Kidney capillary endothelial cell (primary cell): ENCODE measurements at regions not wholly inside any gene's neighbourhood (a gene's known extent, or its start where the extent isn't known, plus 50 kb on each side); places are given as distances from the start of the nearest gene placed in this dataset.
A peak's percentile ranks its signal among the peaks of the same experiment; 100 is the strongest.

ENCODE experiments used
- DNase-seq: peaks from one replicate; pipeline ENCODE4 v3.0.0-alpha.2; 2018; ENCODE audit warnings: low spot score

DNA sequence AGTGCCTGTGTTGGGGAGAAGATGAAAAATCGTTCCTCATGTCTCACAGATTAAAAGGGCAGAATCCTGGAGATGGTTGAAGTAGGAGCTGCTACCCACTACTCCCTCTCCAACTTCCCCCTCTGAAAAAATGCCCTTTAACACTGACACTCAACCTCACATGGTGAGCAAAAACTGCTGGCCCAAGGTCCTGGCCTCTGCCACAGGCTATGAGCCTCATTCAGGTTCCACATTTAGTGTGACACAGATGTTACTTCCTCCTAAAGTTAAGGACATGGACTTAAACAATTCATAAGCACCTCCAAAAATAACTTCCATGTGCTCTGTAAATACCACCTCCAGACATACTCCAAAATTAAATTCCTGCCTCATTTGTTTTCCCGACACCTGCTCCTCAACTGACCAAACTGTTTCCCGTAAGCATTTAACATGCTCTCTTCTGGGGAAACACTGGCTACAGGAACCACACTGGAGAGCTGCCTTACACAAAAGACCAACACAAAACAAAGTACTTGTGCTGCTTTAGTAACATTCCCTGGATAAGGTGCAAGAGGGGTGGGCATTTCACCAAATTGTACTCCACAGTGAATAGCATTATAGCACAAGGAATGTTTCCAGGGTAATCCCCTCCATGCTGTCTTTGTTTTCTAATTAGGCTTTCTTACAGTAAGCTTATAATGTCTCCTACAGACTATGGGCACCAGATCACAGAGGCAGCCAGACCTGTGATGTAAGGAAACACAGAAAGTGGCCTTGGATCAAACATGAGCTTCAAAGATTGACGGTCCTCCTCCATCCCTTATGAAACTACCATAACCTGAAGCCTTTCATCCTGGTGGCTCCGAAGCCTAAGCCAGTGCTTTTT lies 57.0 kb downstream of the PHLDA1 start:
- DNase-seq, result no peak

DNA sequence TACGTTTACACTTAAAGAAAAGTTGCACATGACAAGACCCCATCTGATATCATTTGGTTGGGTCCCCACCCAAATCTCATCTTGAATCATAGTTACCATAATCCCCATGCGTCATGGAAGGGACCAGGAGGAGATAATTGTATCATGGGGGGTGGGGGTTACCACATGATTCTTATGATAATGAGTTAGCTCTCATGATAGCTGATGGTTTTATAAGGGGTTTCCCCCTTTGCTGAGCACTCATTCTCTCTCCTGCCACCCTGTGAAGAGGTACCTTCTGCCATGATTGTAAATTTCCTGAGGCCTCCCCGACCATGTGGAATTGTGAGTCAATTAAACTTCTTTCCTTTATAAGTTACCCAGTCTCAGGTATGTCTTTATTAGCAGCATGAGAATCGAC lies 60.3 kb downstream of the PHLDA1 start:
- no peak for DNase-seq

DNA sequence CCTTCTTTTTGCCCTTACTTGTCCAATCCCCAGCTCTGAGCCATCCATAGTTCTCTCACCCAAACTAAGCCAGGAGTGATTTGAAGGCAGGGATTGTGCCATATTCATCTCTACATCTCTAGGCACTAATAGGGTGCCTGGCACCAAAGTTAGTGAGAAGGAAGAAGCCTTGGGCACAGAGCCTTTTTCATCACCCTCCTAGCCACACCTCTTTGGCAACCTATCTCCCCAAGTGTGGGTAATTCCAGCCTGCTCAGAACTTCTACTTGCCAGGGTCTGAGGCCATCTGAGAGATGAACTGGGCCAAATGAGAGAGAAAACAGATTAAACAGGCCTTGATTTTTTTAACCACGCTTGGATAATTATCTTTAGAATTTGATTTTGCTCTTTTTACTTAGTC lies 61.3 kb downstream of the PHLDA1 start:
- DNase-seq, result no peak

DNA sequence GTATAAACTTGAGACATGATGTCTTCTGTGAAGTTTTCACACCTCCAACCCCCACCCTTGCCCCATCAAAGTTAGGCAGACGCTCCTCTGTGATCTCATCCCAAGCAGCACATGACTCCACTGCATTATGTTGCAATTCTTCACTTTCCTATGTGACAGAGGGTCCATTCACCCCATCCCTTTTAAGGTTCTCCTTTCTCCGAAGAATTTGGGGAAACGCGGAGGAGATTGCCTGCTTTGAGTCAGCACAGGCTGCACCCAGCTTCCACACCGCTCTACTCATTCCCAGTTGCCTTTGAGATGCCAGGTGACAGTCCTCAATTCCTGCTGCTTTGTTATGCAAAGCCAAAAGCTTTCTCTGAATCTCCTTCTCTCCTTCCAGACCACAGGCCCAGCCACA lies 61.8 kb downstream of the PHLDA1 start:
- DNase-seq, result no peak

DNA sequence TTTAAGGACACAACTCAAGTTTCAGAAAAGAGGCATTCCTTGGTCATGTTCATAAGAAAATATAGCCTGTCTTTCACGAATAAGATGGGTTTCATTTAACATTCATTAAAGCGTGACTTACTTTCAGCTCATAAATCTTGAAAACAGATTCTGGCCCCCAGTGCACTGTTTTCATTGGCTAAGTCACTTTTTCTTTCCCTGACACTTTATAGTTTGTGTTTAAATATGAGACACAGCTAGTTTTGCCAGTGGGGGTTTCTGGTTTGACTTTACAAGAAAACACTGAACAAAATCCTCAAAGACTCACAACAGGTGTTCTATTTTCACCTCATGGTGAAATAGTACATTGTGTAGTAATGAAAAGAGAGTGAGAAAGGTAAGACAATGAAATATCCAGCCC lies 65.9 kb downstream of the PHLDA1 start:
- DNase-seq, result no peak

DNA sequence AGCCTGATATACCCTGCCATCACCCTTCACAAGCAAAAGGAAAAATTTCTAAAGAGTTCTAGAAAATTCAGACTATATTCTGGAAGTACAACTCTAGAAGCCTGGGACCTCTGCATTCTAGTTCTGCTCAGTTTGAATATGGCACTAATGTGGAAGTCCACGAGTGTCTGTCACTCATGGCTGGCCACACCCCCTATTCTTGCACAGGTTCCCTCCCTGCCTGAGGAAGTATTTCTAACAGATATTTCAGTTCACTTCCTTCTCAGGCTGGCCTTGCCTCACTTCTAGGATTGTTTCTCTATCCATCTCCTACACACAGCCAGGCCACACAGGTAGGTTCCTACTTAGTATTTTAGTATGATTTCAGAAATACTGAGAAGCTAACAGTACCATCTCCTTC lies 67.4 kb downstream of the PHLDA1 start:
- DNase-seq, result no peak

DNA sequence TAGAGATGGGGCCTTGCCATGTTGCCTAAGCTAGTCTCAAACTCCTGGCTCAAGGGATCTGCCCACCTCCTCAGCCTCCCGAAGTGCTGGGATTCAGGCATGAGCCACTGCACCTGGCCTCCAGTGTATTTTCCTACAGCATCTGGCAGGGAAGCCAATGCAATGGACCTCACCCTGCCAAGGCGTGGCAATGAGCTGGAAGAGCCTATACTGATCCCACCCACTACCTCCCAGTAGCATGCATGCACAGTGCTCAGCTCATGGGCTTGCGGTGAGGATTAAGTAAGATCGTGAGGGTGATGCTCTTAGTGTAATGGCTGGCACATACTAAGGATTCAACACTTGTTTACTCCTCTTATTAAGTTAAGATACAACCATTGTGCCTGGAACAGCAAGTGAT lies 69.7 kb downstream of the PHLDA1 start:
- DNase-seq, result no peak

DNA sequence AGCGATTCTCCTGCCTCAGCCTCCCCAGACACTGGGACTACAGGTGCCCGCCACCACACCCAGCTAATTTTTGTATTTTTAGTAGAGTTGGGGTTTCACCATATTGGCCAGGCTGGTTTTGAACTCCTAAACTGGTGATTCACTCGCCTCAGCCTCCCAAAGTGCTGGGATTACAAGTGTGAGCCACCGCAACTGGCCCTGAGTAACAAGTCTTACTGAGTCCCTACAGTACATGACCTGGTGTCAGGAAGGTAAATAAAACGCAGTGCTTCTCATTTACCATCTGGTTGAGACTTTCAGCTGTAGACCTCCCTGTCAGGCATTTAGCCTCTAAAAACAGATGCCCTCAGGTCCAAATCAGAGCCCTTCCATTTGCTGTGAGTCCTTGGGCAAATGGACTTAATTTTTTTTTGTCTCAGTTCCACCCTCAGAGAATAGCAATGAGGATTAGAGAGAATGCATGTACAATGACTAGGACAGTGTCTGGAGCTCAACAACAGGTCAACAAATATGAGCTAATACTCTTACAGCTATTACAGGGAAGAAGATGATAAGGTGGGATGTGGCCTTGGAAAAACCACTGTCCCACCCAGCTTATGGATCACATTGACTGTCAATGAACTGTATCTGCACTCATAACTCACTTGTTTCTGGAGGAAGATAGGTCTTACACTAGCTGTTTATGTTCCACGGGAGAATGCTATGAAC lies 70.5 kb downstream of the PHLDA1 start:
- no peak for DNase-seq

DNA sequence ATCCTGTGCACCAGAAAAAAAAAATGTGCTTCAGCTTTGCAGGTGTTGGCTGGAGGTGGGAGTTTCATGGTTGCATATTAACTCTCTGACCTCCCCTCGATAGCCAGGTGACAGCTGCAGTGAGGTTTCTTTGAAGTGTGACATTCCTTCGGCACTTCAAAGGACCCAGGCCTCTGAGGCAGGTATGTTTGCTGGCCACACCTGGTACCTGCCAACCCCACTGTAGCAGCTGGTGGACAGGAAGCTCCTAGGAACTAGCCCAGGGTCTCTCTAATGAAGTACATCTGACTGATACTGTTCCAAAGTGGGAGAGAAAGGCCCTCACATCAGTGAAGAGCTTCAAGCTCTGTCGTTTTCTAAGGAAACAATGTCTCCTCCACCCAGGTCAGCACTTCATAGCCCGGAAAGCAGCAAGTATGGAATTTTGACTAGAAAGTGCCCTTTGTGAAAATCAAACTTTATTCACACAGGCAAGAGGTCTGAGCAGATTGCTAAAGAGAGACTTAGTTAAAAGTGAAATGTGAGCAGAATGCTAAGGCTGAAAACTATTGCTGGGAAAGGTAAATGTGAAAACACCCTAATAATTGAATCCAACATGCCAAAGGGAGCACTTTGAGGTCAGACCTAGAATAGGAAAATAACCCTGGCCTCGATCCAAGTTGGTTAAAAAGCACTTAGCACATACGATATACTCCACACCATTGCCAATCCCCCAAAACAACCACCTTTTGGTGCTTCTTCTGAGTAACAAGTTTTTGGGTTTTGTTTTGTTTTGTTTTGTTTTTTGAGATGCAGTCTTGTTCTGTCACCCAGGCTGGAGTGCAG lies 71.3 kb downstream of the PHLDA1 start:
- no peak for DNase-seq

DNA sequence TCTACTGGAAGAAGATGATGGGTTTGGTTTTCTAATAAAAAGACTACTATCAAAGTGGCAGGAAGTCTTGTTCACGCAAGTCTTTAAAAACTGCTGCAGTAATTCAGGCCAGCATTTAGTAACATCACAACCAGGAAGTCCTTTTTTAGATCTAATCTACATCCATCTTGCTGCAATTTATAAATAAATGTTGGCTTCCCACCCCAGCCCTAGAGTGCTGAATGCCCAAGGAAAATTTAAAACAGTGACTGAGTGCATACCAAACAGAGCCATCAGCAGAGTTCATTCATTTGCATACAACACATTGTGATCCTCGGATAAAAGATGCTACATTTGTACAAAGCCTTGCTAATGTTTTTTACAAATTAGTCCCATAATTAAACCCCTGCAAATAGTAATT lies 72.1 kb downstream of the PHLDA1 start:
- no peak for DNase-seq

DNA sequence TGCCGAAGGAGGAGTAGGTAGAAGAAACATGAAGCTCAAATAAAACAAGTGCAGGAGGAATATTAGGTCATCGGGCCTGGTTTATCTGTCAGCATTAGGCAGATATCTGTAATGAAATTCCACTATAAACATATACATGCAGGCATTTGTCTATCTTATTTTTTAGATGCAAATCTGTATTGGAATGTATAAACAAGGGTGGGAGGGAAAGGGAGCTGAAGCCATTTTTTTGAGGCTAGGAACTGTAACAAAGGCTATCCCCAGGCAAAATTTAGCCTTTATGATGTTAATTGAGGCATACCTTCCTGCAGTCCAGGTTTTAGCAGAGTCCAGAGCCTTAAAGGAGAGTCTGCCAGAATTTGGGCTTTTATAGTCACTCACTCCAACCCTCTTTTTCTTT lies 72.5 kb downstream of the PHLDA1 start:
- no peak for DNase-seq

DNA sequence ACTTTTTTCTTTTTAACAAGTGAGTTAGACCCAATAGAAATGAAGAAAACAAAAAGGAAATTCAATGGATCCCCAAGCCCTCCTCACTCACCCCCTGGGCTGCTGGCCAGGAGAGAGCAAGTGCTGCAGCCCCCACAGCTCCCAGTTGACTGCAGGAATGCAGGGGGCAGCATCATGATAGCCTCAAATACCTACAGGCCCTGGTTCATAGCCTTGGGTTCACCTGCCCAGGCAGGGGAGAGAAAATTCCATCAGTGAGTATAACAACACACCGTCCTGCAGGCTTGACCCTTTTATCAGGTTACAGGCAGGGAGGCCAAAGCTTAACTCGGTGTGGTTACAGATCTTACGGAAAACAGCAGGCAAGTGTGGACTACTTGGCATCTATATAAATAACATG lies 76.3 kb downstream of the PHLDA1 start:
- no peak for DNase-seq

DNA sequence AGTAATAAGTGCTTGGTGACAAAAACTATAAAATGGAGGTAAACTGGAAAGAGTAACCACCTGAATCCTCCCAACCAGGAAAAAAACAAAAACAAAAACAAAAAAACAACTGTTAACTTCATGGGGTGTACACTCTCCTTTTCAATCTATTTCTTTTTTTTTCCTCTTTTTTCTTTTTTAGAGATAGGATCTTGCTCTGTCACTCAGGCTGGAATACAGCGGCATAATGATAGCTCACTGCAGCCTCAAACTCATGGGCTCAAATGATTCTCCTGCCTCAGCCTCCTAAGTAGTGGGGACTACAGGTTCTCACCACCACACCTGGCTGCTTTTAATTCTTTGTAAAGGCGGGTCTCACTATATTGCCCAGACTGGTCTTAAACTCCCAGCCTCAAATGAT lies 76.8 kb downstream of the PHLDA1 start:
- DNase-seq, result no peak

DNA sequence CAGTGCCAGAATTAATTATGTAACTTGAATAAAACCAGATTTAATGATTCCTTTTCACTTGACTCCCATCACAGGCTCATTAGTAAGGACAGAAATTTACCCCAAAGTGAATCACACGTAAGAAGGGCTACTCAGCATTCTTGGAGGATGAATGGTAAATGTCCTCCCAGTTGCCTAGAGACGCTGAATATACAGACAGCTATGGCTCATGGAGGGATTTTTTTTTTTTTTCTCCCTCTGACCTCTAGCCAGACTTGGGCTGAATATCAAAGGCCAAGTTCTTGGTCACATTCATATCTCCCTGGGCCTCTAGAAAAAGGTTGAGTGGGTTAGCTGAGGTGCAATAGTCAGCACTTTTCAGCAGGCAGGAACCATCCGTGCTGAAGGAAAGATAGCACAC lies 77.5 kb downstream of the PHLDA1 start:
- peak; percentile 90 for DNase-seq

DNA sequence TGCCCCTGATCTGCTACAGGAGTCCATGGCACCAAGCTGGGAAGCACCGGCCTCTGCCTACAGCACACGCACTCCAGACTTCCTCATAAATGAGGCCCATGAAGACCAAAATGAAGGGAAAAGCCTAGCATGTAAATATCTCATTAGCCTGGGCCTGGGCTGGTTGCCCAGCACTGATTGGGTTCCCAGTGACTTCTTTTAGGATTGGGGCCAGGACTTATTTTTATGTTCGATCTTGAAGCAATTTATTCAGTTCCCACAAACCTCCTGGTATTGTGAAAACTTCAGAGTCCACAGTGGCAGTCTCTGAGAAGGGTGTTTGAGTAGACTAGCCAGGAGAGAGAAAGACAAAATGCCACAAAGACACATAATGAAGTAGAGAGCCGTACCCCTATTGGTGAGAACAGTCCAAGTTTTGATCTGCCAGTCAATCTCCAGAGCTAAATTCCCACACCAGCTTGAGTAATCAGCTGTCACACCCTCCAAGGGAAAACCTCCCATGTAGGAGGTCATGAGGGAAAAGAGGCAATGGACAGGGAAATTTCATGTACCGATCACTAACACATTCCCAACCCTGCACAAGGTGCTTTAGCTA lies 78.2 kb downstream of the PHLDA1 start:
- DNase-seq, result no peak

DNA sequence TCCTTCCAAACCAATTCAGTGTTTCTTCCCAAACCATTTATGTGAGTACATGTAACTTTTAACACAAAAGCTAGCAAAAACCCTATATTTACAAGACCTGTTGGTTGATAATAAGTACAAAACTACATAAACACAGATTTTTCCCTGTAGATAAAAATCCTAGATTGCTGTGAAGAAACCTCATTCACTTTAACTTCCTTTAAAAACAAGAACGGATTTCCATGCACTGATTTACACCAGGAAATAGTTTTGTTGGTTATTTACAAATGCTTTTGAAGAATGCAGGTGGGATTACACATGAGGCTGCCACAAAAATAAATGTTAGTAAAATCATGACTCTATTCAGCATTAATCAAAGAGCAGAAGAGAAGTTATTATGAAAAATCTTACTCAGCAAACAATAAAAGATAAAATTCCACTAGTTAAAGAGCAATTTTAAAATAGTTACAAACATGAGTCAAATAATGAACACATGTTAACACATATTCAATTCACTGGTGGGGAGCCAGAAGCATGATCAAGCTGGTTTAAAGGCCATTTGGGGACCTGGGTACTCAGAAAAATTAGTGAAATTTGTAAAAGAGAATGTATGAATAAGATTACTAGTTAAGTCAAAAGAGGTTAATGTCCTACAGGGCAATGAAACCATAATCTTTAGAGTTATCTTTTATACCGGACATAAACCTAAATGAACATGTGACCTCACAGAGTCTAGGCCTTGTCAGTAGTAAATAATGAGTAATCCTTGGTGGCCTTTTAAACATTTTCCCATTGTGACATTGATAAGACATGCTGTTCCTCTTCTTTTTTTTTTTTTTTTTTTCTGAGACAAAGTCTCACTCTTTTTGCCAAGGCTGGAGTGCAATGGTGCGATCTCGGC lies 79.9 kb downstream of the PHLDA1 start:
- no peak for DNase-seq

DNA sequence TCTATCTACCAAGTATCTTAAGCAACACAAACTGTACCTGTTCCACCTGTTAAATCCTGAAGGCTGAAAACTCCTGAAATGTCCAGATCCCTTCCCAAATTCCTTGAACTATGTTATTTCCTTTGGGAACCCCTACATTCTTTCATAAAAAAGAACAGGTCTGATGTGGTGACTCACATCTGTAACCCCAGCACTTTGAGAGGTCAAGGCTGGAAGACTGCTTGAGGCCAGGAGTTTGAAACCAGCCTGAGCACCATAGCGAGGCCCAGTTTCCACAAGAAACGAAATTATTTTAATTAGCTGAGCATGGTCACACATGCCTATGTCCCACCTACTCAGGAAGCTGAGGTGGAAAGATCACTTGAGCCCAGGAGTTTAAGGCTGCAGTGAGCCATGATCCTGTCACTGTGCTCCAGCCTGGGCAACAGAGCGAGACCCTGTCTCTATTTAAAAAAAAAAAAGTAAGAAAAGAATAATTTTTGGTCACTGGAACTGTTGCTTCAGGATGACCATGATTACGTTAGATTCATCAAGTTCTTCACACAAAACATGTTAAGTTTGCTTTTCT lies 84.3 kb downstream of the PHLDA1 start:
- DNase-seq, result no peak

DNA sequence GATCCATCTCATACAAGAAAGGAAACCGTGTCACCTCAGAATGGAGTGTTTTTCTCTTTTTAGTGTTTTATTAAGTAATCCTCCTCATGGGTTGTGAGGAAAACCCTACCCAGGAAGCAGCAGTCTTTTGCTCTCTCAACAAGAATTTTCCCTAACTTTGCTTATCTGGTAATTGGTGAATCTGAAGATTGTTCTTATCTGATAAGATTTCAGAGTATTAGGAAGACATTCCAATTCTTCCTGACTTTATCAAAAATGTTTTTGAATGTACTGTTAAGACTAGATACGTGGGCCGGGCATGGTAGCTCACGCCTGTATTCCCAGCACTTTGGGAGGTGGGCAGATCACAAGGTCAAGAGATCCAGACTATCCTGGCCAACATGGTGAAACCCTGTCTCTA lies 86.0 kb downstream of the PHLDA1 start:
- DNase-seq, result no peak

DNA sequence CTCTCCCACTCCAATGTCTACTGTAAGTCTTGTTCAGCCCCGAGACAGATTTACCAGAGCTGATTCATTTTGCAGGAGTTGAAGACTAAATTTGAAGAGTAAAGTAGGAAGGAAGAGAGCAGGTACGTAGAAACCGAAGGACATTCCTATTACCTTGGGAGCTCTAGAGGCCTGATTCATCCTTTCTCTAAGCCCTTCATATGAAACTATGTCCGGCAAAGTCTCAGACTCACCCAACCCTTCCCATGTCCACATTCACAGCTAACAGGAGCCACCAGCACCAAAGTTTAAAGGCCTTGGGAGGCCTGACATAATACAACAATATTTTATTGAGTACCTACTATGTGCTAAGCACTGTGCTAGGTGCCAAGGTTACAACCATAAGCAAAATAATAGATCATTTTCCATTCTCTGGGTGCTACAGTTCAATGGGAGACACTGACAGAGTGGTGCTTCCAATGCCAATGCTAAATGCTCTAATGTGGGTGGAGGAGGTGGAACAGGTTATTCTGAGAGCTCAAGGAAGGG lies 86.6 kb downstream of the PHLDA1 start:
- no peak for DNase-seq

DNA sequence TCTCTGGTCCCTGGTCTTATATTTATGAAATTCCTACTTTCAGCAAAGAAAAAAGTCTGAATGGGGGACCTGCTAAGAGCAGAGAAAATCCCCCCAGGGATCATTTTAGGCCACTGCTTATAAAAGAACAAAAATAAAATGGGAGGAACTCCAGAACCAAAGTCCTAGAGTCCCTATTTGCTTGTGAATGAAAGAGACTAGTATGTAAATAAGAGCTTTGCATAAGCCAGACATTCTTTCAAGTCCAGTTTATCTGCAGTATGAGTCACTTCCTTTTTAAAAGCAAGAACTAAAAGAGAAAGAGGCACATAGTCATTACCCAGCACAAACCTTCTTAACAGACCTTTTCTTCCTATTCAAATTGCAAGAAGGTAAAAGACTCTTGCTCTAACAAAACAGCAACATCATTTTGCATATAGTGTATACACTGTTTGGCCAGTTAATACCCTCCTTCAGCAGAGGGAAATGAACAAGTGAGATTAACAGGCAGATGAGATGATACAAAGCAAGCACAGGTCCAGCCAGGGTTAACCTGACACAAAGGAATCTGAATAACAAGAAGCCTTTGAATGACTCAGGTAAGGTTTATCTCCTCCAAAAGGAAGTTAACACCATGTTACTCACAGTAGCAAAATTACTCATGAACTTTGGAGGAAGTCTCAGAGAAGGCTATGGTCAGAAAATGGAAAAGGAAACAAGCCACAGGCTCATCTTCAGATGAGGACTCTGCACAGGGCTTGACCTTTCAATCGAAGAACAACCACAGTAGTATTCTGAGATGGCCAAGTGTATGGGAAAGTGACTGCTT lies 87.3 kb downstream of the PHLDA1 start:
- peak; percentile 96 for DNase-seq
